GM12878 (cell line): ENCODE measurements at regions not wholly inside any gene's neighbourhood (a gene's known extent, or its start where the extent isn't known, plus 50 kb on each side); places are given as distances from the start of the nearest gene placed in this dataset.

Experiments
- ATAC-seq: fragments of 200-7000 bp; cut with Tn5 transposase; 3 replicates; pipeline ENCODE4 v1.9.1; 2020; ENCODE audit warnings: mild to moderate bottlenecking, moderate library complexity
- BruUV-seq: library from RNA; stranded (reverse); fragments of 400-500 nt; replicated peaks from 2 replicates; lab custom pipeline; 2021; lab: Mats Ljungman, UMichigan
- CTCF ChIA-PET: fragments of 300-600 bp; sonication (Branson Sonifier 250); formaldehyde crosslinking; extraction: SDS; loops from one replicate; lab custom pipeline; 2021; ENCODE audit warnings: inconsistent platforms; lab: Yijun Ruan, JAX
- POLR2A ChIA-PET: fragments of 350-600 bp; formaldehyde crosslinking; extraction: SDS; loops from one replicate; lab custom pipeline; 2021; ENCODE audit warnings: inconsistent platforms; lab: Charles Lee
- RAD21 ChIA-PET: fragments of 300-600 bp; sonication (Branson Sonifier 250); formaldehyde crosslinking; loops from one replicate; lab custom pipeline; 2023; ENCODE audit warnings: antibody characterized with exemption; ENCODE audit not compliant: unreplicated experiment; lab: Charles Lee
- SMC1A ChIA-PET: fragments of 300-600 bp; sonication (Branson Sonifier 250); formaldehyde crosslinking; loops from one replicate; lab custom pipeline; 2023; ENCODE audit not compliant: unreplicated experiment, uncharacterized antibody; lab: Charles Lee
- DNase-seq: peaks from one replicate; pipeline ENCODE4 v3.0.0-alpha.2; 2011; ENCODE audit warnings: low read depth, low spot score
- FAIRE-seq: peaks from 3 replicates; lab custom pipeline; 2011; peaks lifted over from hg19 to GRCh38; lab: Jason Lieb, UNC
- H2AFZ ChIP-seq: 2 replicates; pipeline ENCODE4 v1.6.0; 2011; ENCODE audit warnings: low read depth, low read length, control low read depth; ENCODE audit not compliant: control insufficient read depth
- H3K27ac ChIP-seq: 2 replicates; pipeline ENCODE4 v1.5.1; 2011; ENCODE audit warnings: control low read depth; ENCODE audit not compliant: control insufficient read depth, insufficient read depth
- H3K27me3 ChIP-seq, 2 experiments: replicated peaks in 1 of 2; 2 replicates each; pipeline versions ENCODE4 v1.6.0 to v1.6.1; 2011; ENCODE audit warnings: low read length in 1 of 2; ENCODE audit not compliant: control insufficient read depth in 2 of 2, insufficient read depth in 2 of 2
- H3K36me3 ChIP-seq, 2 experiments: 2 replicates each; pipeline ENCODE4 v1.5.1; 2011; ENCODE audit warnings: low read length in 1 of 2; ENCODE audit not compliant: control insufficient read depth in 2 of 2, insufficient read depth in 2 of 2
- H3K4me1 ChIP-seq: 2 replicates; pipeline ENCODE4 v1.6.1; 2011; ENCODE audit warnings: mild to moderate bottlenecking, low read length, moderate library complexity, mixed read lengths; ENCODE audit not compliant: control insufficient read depth, insufficient read depth
- H3K4me2 ChIP-seq: 2 replicates; pipeline ENCODE4 v1.6.0; 2011; ENCODE audit warnings: control low read depth; ENCODE audit not compliant: control insufficient read depth, insufficient read depth
- H3K4me3 ChIP-seq: fragments of 200-600 bp; sonication (generic); 2 replicates; pipeline ENCODE4 v1.5.1; 2016
- H3K79me2 ChIP-seq: 2 replicates; pipeline ENCODE4 v1.6.0; 2011; ENCODE audit warnings: low read length; ENCODE audit not compliant: control insufficient read depth, insufficient read depth
- H3K9ac ChIP-seq: 2 replicates; pipeline ENCODE4 v1.8.0; 2011; ENCODE audit warnings: low read length, control low read depth, mixed read lengths; ENCODE audit not compliant: control insufficient read depth, insufficient read depth
- H3K9me3 ChIP-seq: replicated peaks from 3 replicates; pipeline ENCODE4 v1.5.1; 2011; ENCODE audit warnings: mild to moderate bottlenecking, low read length; ENCODE audit not compliant: control insufficient read depth, insufficient read depth
- H4K20me1 ChIP-seq: 2 replicates; pipeline ENCODE4 v1.6.0; 2011; ENCODE audit not compliant: control insufficient read depth, insufficient read depth
- EGR1 ChIP-seq, 2 experiments: IDR thresholded peaks; 1 replicate in 1 of 2; 2 replicates in 1 of 2; pipeline ENCODE4 v1.6.1; 2011 to 2012; ENCODE audit warnings: low read depth in 2 of 2, low read length in 2 of 2, borderline replicate concordance in 1 of 2, mild to moderate bottlenecking in 1 of 2, moderate library complexity in 1 of 2
- MYB ChIP-seq: fragments of 150-350 bp; IDR thresholded peaks from 2 replicates; pipeline ENCODE4 v1.6.1; 2014; ENCODE audit warnings: mild to moderate bottlenecking, low read depth, low read length, borderline replicate concordance
- PAX5 ChIP-seq: IDR thresholded peaks from 2 replicates; pipeline ENCODE4 v1.6.1; 2011; ENCODE audit warnings: low read depth, low read length, borderline replicate concordance
- ZBTB33 ChIP-seq: fragments of 450-650 bp; IDR thresholded peaks from 2 replicates; pipeline ENCODE4 v1.6.1; 2017; ENCODE audit warnings: mild to moderate bottlenecking
- WGBS: methylation state at CpG from one replicate; pipeline ENCODE4 v1.1.6; 2016; ENCODE audit warnings: low lambda C conversion rate; ENCODE audit not compliant: insufficient replicate concordance, insufficient coverage; ENCODE audit errors: missing lambda C conversion rate; 5-methylcytosine and 5-hydroxymethylcytosine counted together
- in situ Hi-C: fragments of 300-500 bp; cut with MboI; formaldehyde crosslinking; loops from 9 replicates; pipeline ENCODE4 v1.14.3; 2018; ENCODE audit warnings: mixed read lengths
- intact Hi-C: fragments of 100-400 bp; cut with micrococcal nuclease; formaldehyde crosslinking; loops from one replicate; pipeline ENCODE4 v1.14.2; 2022; ENCODE audit not compliant: unreplicated experiment
- TF ChIP-seq, protein P1 (sequence below): fragments of 450-650 bp; IDR thresholded peaks from 2 replicates; pipeline ENCODE4 v1.6.1; 2016; ENCODE audit warnings: mild to moderate bottlenecking, moderate library complexity, borderline replicate concordance

- TF ChIP-seq, protein P1, sequence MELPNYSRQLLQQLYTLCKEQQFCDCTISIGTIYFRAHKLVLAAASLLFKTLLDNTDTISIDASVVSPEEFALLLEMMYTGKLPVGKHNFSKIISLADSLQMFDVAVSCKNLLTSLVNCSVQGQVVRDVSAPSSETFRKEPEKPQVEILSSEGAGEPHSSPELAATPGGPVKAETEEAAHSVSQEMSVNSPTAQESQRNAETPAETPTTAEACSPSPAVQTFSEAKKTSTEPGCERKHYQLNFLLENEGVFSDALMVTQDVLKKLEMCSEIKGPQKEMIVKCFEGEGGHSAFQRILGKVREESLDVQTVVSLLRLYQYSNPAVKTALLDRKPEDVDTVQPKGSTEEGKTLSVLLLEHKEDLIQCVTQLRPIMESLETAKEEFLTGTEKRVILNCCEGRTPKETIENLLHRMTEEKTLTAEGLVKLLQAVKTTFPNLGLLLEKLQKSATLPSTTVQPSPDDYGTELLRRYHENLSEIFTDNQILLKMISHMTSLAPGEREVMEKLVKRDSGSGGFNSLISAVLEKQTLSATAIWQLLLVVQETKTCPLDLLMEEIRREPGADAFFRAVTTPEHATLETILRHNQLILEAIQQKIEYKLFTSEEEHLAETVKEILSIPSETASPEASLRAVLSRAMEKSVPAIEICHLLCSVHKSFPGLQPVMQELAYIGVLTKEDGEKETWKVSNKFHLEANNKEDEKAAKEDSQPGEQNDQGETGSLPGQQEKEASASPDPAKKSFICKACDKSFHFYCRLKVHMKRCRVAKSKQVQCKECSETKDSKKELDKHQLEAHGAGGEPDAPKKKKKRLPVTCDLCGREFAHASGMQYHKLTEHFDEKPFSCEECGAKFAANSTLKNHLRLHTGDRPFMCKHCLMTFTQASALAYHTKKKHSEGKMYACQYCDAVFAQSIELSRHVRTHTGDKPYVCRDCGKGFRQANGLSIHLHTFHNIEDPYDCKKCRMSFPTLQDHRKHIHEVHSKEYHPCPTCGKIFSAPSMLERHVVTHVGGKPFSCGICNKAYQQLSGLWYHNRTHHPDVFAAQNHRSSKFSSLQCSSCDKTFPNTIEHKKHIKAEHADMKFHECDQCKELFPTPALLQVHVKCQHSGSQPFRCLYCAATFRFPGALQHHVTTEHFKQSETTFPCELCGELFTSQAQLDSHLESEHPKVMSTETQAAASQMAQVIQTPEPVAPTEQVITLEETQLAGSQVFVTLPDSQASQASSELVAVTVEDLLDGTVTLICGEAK = no peak
- TF ChIP-seq, all 136 proteins: peak for 0
Measured at GRCh38 chr3:145411605-145412004, 749.4 kb downstream of the PLOD2 start (continued).

- intact Hi-C loops (no loop called here), in situ Hi-C loops (no loop called here)
- Histone ChIP-seq H3K4me3 (no peak overlapping the region), H3K4me2 (no peak overlapping the region), H3K27me3 (no peaks in the 10 kb centered on the region), H3K27ac (no peak overlapping the region), H3K79me2 (no peaks in the 10 kb centered on the region), H3K9ac (no peak overlapping the region), H3K36me3 (no peaks in the 10 kb centered on the region), H3K9me3 (no peaks in the 10 kb centered on the region), H2AFZ (no peak overlapping the region), H3K4me1 (no peaks in the 10 kb centered on the region), H4K20me1 (no peaks in the 10 kb centered on the region)
- ChIA-PET RAD21 (no interaction called here), POLR2A (no interaction called here), CTCF (no interaction called here), SMC1A (no interaction called here)
- WGBS = 0% methylated on average over 1 of the region's 1 CpG
- no peak for ATAC-seq
- TF ChIP-seq EGR1 (IDR thresholded peaks at IDR 0.05; ENCODE audit: borderline replicate concordance in 1 of 2, low read depth in 2 of 2, low read length in 2 of 2) = no peak
- no peak for TF ChIP-seq ZBTB33
- no peak for TF ChIP-seq PAX5
- no peak for TF ChIP-seq MYB
- no TSS peak for BruUV-seq
- no peak for DNase-seq
- FAIRE-seq = no peak
Measured at GRCh38 chr3:145417678-145418077, 743.3 kb downstream of the PLOD2 start.
